HG03575 (cell line): ENCODE measurements at regions not wholly inside any gene's neighbourhood (a gene's known extent, or its start where the extent isn't known, plus 50 kb on each side); places are given as distances from the start of the nearest gene placed in this dataset.

Experiments
- ATAC-seq: cut with Tn5 transposase; IDR thresholded peaks from one replicate; pipeline ENCODE4 v1.9.1; 2021; ENCODE audit not compliant: unreplicated experiment, insufficient number of reproducible peaks, low FRiP score; ENCODE audit errors: extremely low read depth

- no peak for ATAC-seq
These were observed 1101.4 kb downstream of the BCL11B start for GRCh38 chr14:98170575-98170974.

GRCh38 chr14:98171654-98172053 is 1100.3 kb downstream of the BCL11B start:
- no peak for ATAC-seq

GRCh38 chr14:98172243-98172778 is 1099.7 kb downstream of the BCL11B start:
- no peak for ATAC-seq

- ATAC-seq: no peak
These were observed 1098.7 kb downstream of the BCL11B start for GRCh38 chr14:98173305-98173704.

GRCh38 chr14:98174041-98174440 is 1098.0 kb downstream of the BCL11B start:
- ATAC-seq: no peak

GRCh38 chr14:98175436-98175835 is 1096.6 kb downstream of the BCL11B start:
- no peak for ATAC-seq

- ATAC-seq: no peak
These were observed 1096.1 kb downstream of the BCL11B start for GRCh38 chr14:98175881-98176280.

- ATAC-seq: no peak
These were observed 1095.1 kb downstream of the BCL11B start for GRCh38 chr14:98176892-98177291.

- no peak for ATAC-seq
These were observed 1094.4 kb downstream of the BCL11B start for GRCh38 chr14:98177551-98177950.

GRCh38 chr14:98181241-98181640 is 1090.8 kb downstream of the BCL11B start:
- no peak for ATAC-seq

GRCh38 chr14:98181768-98182167 is 1090.2 kb downstream of the BCL11B start:
- no peak for ATAC-seq

- ATAC-seq: no peak
These were observed 1089.5 kb downstream of the BCL11B start for GRCh38 chr14:98182393-98183055.

- ATAC-seq: no peak
These were observed 1088.4 kb downstream of the BCL11B start for GRCh38 chr14:98183556-98183955.

GRCh38 chr14:98184457-98184856 is 1087.5 kb downstream of the BCL11B start:
- ATAC-seq: no peak

GRCh38 chr14:98185036-98185435 is 1087.0 kb downstream of the BCL11B start:
- no peak for ATAC-seq

GRCh38 chr14:98186140-98186539 is 1085.9 kb downstream of the BCL11B start:
- no peak for ATAC-seq

GRCh38 chr14:98187281-98187680 is 1084.7 kb downstream of the BCL11B start:
- ATAC-seq: no peak

GRCh38 chr14:98189062-98189461 is 1082.9 kb downstream of the BCL11B start:
- no peak for ATAC-seq

GRCh38 chr14:98189511-98189910 is 1082.5 kb downstream of the BCL11B start:
- no peak for ATAC-seq

GRCh38 chr14:98189944-98190343 is 1082.1 kb downstream of the BCL11B start:
- no peak for ATAC-seq

GRCh38 chr14:98192946-98193345 is 1079.1 kb downstream of the BCL11B start:
- ATAC-seq: no peak
